Nephron progenitor cell (in vitro differentiated cells): ENCODE measurements at regions not wholly inside any gene's neighbourhood (a gene's known extent, or its start where the extent isn't known, plus 50 kb on each side); places are given as distances from the start of the nearest gene placed in this dataset.

Source experiments
- DNase-seq: peaks from one replicate; pipeline ENCODE4 v3.0.0; 2021
- H3K27ac Mint-ChIP-seq: 2 replicates; pipeline ENCODE4 v1.8.0; 2021; ENCODE audit warnings: mild to moderate bottlenecking, moderate library complexity, mixed read lengths
- H3K27me3 Mint-ChIP-seq: 2 replicates; pipeline ENCODE4 v1.8.0; 2021; ENCODE audit warnings: mild to moderate bottlenecking, low read depth, mixed read lengths; ENCODE audit not compliant: poor library complexity
- H3K36me3 Mint-ChIP-seq: 2 replicates; pipeline ENCODE4 v1.8.0; 2021; ENCODE audit warnings: low read depth, mixed read lengths
- H3K4me1 Mint-ChIP-seq: 2 replicates; pipeline ENCODE4 v1.8.0; 2021; ENCODE audit warnings: mixed read lengths
- H3K4me3 Mint-ChIP-seq: 2 replicates; pipeline ENCODE4 v1.8.0; 2021; ENCODE audit warnings: mild to moderate bottlenecking, moderate library complexity, mixed read lengths
- H3K9me3 Mint-ChIP-seq: 2 replicates; pipeline ENCODE4 v1.8.0; 2021; ENCODE audit warnings: mild to moderate bottlenecking, moderate library complexity, mixed read lengths
- CTCF ChIP-seq: fragments of 200-600 bp; sonication (generic); IDR thresholded peaks from 2 replicates; pipeline ENCODE4 v1.5.0; 2021; ENCODE audit warnings: antibody characterized with exemption

- no peak for DNase-seq
- no peak for TF ChIP-seq CTCF
- no peak overlapping the region for H3K4me3 Mint-ChIP-seq
- peaks cover 6% of the 10 kb centered on the region for H3K27me3 Mint-ChIP-seq
- peaks cover 11% of the 10 kb centered on the region for H3K4me1 Mint-ChIP-seq
- no peaks in the 10 kb centered on the region for H3K36me3 Mint-ChIP-seq
- H3K9me3 Mint-ChIP-seq = no peaks in the 10 kb centered on the region
- no peak overlapping the region for H3K27ac Mint-ChIP-seq
Observed at GRCh38 chr16:7111265-7111664, 221.4 kb upstream of the RBFOX1 start.

GRCh38 chr16:7107436-7107835 lies 225.2 kb upstream of the RBFOX1 start:
- H3K27ac Mint-ChIP-seq = no peak overlapping the region

GRCh38 chr16:7103056-7103455 lies 229.6 kb upstream of the RBFOX1 start:
- no peaks in the 10 kb centered on the region for H3K9me3 Mint-ChIP-seq
- peaks cover 6% of the 10 kb centered on the region for H3K27me3 Mint-ChIP-seq
- H3K27ac Mint-ChIP-seq = no peak overlapping the region
- H3K4me3 Mint-ChIP-seq = no peak overlapping the region
- no peaks in the 10 kb centered on the region for H3K4me1 Mint-ChIP-seq
- no peak for TF ChIP-seq CTCF
- H3K36me3 Mint-ChIP-seq = no peaks in the 10 kb centered on the region
- no peak for DNase-seq

More at GRCh38 chr16:7107436-7107835, 225.2 kb upstream of the RBFOX1 start:
- Mint-ChIP-seq H3K4me3 (no peak overlapping the region), H3K9me3 (no peaks in the 10 kb centered on the region), H3K27me3 (peaks cover 6% of the 10 kb centered on the region), H3K36me3 (no peaks in the 10 kb centered on the region), H3K4me1 (no peaks in the 10 kb centered on the region)
- no peak for DNase-seq
- no peak for TF ChIP-seq CTCF

GRCh38 chr16:7101054-7101453 lies 231.6 kb upstream of the RBFOX1 start:
- no peaks in the 10 kb centered on the region for H3K27me3 Mint-ChIP-seq

GRCh38 chr16:7097518-7097917 lies 235.1 kb upstream of the RBFOX1 start:
- Mint-ChIP-seq H3K4me1 (peaks cover 13% of the 10 kb centered on the region), H3K4me3 (no peak overlapping the region), H3K36me3 (no peaks in the 10 kb centered on the region), H3K9me3 (no peaks in the 10 kb centered on the region), H3K27me3 (no peaks in the 10 kb centered on the region), H3K27ac (no peak overlapping the region)
- DNase-seq = no peak
- no peak for TF ChIP-seq CTCF

More at GRCh38 chr16:7101054-7101453, 231.6 kb upstream of the RBFOX1 start:
- H3K4me3 Mint-ChIP-seq = no peak overlapping the region
- H3K27ac Mint-ChIP-seq = no peak overlapping the region
- H3K4me1 Mint-ChIP-seq = no peaks in the 10 kb centered on the region
- no peak for TF ChIP-seq CTCF
- no peaks in the 10 kb centered on the region for H3K36me3 Mint-ChIP-seq
- no peak for DNase-seq
- H3K9me3 Mint-ChIP-seq = no peaks in the 10 kb centered on the region

GRCh38 chr16:7093511-7093910 lies 239.1 kb upstream of the RBFOX1 start:
- Mint-ChIP-seq H3K27me3 (no peaks in the 10 kb centered on the region), H3K9me3 (no peaks in the 10 kb centered on the region), H3K4me1 (peaks cover 48% of the 10 kb centered on the region), H3K4me3 (no peak overlapping the region), H3K27ac (no peak overlapping the region), H3K36me3 (no peaks in the 10 kb centered on the region)
- no peak for TF ChIP-seq CTCF
- DNase-seq = no peak
